IPS-NIHi7 (cell line): ENCODE measurements at regions not wholly inside any gene's neighbourhood (a gene's known extent, or its start where the extent isn't known, plus 50 kb on each side); places are given as distances from the start of the nearest gene placed in this dataset.
A peak's percentile ranks its signal among the peaks of the same experiment; 100 is the strongest.
"Not testable (repeated sequence)": the region's sequence is repeated elsewhere in the genome, so short reads cannot be mapped to it uniquely, and the experiment has no call there.

Source experiments
- DNase-seq: peaks from one replicate; pipeline ENCODE4 v3.0.0; 2012; ENCODE audit warnings: mixed read lengths; ENCODE audit errors: extremely low spot score

DNA sequence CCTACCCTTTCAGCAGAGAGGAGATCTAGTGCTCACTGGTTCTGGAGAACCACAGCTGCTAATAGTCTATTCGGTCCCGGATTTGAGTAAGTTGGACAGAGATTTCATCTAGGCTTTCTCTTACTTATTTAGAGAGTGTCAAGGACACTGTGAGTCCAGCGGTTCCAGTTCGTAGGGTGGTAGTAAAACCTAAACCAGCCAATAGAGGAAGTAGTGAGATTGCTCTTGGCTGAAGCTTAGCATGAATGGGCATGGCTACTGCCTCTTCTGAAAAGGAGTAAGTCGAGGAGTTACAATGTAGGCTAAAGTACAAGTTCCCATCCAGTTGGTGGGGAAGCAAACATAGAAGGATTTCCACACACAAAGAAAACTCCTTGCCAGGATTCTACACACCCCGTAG, 109.6 kb upstream of the MOCS2 start:
- no peak for DNase-seq

DNA sequence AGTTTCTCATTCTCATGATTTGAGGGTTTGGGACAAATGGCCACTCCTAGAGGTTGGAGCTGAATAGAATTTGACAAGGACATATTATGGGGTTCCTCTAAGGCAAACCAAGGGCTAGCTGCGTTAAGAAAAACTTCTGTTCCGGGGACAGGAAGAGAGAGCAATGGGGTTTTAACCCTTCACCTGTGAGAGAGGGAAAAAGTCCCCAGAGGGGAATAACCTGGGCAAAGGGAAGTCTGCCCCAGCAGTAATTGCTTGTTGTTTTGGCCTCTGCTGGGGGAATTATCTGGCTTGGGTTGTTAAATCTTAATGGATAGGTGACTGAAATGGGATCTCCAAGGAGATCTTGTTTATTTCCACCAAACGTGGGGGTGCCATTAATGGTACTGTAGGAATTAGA, 110.1 kb upstream of the MOCS2 start:
- no peak for DNase-seq

DNA sequence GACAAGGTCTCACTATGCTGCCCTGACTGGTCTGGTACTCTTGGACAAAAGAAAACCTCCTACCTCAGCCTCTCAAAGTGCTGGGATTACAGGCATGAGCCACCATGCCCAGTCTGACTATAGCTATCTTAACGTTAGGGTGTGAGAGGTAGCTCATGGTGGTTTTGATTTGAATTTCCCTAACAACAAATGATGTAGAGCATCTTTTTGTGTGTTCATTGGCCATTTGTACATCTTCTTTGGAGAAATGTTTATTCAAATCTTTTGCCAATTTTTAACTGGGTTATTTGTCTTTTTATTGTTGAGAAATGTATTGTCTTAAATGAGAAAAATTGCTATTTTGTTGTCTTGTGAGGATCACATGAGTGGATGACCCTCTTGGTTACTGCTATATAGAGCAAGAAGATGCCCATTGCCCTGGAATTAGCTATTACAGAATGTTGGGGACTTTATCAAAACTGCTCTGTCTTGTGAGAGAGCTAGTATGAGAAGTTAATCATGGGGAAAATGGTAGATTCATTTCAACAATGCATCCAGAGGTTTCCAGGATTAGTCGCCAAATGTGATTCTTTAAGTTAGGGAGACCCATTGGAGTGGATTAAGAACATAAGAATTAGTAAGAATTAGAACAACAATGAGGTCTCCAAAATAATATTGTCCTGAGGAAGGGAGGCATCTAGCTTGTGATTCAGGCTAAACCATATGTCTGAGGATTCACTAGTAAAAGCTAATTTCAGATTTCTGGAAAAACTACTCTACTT, 124.3 kb upstream of the MOCS2 start:
- no peak for DNase-seq

DNA sequence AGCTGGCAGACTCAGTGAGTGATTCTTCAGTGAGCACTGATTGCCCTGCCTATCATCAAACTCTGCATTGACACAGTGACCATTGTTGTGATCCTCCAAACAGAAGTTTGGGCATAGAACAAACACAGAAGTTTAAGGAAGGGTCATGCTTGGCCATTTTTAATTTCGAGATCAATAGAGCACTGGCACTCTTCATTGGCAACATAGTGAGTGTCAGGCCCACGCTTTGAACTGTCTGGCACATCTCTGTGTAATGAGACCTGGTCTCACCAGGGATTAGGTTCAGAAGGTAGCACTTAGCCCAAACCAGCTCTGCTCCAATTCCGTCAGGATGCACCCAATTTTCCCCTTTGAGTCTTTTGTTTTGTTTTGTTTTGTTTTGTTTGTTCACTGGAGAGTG, 127.1 kb upstream of the MOCS2 start:
- DNase-seq = no peak

DNA sequence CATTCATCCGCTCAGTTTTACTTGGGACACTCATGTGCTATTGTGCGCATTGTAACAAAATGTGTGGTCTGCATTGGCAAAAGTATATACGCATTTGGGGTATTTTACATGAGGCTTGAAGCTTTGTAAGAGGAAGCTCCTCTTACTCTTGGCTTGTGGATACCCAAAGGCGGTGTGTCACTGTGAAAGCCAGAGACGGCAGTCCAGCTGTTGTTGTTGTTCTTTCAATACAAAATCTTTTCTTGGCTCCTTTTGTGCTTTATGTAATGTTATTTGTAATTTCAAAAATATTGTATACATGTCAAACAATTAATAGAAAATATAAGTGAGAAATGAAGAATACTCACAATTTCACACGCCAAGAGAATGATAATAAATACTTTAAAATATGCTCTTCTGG, 128.3 kb upstream of the MOCS2 start:
- no peak for DNase-seq

DNA sequence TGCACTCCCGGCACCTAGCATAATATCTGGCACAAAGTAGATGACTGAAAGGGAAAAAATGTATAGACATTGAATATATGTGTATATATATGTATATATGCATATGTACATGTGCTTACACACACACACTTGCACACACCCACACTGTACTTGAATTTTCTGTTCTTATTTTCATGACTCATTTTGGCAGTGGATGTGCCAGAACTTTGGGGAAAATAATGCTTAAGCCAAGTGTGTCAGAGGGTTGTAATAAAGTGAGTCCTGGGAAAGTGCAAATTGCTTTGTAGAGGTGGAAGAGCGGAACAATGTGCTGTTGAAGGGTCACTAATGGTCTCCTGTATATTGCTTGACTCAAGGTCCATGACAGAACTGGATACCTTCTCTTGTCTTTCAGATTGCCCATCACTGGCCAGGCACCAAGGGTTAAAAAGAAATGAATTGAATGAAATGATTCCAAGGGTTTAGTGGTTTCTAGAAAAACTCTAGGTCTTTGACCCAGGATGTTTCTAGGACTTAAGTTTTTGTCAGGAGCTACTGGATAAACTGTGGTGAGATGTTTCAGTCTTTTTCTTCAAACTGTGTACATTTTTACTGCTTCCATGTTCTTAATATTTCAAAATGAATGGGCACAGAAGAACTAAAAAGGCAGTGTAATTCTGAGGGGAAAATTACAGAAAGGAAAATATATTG, 129.9 kb upstream of the MOCS2 start:
- DNase-seq = no peak

DNA sequence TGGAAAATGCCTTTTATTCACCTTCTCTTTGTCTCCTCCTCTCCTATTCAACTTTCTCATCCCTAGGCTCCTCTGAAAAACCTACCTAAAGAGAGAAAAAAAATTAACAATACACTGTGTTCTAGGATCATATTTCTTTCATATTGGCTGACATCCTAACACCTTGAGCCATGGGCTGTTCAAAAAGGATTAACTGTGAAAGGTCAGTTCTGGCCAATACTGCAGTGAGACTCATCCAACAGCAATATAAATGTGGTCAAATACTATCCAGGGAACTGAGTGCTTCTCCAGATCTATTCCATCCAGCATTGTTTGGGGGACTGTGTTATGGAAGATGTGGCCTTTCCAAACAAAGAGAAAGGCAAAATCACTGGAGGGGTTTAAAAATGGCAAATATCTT, 131.1 kb upstream of the MOCS2 start:
- DNase-seq = no peak

DNA sequence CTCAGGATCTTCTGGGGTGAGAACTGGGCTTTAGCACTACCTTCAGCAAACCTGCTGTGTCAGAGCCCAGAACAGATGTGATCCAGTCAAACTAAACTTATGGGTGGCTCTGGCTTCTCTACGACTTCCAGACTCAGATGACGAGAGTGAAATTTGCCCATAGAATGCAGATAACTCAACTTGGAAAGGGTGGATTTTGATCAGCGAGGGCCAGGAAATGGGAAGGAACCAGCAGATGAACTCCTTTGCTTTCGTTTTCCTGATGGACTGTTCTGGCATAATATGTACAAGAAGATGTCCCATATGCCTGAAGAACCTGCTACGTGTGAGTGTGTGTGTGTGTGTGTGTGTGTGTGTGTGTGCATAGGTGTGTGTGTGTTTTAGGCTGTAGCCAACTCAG, 132.0 kb upstream of the MOCS2 start:
- DNase-seq = no peak

DNA sequence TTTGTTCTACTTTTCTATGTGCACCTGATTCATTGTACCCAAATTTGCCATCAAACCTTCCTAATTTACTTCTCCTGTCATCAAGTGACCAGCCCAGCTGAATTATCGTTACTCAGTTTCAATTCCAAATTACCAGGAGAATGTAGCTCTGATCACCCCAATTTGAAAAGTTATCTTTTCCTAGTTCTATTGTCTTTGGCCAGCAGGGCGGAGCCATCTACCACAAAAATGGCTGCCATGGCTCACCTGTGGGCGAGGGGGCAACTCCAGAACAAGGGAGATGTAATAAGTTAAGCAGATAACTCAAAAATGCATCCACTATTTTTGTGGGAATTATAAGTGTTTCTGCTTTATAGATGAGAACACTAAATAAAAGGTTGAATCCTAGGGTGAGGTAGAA, 133.8 kb upstream of the MOCS2 start:
- no peak for DNase-seq

DNA sequence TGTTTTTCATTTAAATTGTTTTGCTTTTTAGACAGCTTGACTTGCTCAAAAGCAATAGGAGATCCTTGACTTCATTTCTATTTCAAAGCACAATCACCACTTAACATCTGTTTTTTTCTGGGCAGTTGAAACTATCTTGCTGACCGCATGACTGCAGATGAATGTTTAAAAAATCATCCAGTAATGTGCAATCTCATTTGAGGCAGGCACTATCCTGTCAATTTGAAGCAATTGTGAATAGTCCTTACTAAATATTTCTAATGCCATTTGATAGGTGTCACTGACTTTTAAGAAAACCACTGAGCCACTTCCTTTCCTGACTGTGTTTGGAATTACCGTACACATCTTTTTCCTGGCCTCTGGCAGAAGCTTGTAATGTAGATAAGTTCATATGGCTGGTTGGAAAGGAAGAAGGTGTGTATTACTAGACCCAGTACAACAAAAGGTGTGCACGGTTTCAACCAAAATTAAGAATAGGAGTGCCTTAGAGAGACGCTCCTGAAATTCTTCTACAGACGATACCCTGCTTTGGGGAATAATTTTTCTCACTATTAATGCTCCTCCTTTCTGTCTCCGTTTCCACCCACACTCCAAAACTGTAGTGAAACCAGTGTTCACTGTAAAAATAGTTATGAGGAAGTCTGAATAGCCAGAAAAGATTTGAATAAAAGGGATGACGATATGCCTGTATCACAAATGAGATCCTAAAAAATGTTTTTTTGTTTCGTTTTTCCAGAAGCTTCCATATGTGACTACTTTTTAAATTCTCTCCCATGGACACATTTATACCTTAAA, 136.7 kb upstream of the MOCS2 start:
- DNase-seq = no peak

DNA sequence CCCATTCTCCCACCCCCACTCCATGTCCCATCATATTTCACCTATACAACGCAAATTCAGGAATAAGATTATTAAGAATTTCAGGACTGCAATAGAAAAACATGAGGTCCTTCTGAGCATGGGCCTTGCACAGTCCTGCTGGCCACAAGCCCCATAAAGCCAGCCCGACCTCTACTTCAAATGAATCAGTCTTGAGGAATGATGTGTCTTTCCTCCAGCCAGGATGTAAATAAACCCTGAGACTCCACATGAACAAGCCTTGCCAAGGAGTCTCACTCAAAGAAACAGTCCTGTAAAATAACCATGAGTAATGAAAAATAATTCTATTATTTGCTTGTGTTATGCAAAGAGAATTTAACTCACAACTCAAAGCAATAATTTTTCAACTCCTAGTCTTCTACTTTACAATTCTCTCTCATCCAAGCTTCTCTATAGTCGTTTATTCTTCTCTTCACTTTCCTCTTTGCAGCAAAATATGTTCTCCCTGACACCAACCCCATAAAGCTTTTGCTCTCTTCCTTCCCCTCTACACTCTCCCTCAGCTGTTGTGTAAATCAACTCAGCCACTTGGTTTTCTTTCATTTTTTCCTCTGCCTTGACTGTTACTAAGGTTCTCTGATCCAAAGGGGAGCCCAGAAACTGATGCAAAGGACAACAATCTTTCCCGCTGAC, 140.1 kb upstream of the MOCS2 start:
- no peak for DNase-seq

DNA sequence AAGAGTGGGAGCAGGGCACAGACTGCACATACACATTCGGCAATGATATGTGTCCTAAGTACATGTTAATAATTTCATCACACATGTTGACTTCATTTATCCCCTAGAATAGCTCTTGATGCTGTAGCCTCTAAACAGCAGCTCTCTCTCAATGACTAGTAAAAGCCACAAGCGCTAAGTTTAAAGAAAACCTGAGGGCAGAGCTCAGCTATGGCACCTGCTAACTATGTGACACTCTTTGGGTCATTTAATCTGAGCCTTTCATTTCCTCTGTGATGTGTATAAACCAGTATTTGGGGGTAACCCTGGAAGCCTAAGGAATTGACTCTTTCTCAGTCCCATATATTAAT, 140.6 kb upstream of the MOCS2 start:
- DNase-seq = no peak

DNA sequence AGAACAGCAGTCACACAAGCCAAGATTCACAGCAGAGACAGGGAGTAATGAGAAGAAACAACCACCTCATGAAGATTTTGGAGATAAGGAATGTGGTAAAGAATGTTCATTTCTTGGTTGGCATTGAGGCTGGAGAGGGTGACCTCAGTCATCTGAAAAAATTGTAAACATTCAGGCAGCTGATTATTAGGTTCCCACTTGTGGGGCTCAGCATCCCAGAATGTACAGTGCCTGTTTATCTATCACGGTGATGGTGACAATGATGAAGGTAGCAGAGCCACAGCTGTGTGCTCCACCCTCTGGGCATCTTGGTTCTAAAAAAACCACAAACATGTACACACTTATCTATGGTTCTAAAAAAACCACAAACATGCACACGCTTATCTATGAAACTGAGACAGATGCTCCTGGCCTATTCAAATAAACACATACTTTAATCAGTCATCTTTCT, 143.9 kb upstream of the MOCS2 start:
- no peak for DNase-seq

DNA sequence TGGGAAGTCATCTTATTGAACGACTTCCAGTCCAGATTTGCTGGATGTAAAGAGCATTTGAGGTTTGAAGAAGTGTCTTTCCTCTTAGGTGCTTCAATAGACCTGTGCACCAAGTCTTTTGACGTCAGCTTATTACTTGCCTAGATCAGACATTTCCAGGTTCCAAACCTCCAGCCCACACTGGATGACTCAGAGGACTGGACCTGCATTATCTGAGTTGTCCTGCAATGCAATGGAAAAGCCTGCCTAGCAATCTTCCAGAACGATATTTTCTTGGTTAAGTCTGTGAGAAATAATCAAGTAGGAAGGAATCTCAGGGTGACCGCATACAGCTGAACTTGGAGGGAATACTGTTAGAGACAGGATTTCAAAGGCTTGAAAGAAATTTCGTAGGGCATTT, 147.2 kb upstream of the MOCS2 start:
- no peak for DNase-seq

DNA sequence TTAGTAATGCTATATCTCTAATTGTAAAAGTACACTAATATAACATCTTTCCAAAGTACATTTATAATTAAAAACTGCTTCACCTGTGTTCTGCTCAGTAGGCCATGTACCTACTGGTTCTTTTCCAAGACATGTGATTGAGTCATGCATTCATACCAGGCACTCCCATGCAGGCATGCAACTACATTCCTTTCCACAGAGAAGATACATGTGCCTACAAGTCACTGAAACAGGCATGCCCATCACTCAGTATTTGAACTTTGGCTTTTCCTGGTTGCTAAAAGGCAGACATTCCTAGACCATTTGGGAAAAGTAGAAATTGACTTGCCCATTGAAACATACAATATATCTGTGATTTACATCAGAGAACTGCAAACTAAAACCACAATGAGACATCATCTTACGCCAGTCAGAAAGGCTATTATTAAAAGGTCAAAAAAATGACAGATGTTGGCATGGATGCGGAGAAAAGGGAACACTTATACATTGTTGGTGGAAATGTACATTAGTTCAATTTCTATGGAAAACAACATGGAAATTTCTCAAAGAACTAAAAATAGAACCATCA, 148.3 kb upstream of the MOCS2 start:
- no peak for DNase-seq

DNA sequence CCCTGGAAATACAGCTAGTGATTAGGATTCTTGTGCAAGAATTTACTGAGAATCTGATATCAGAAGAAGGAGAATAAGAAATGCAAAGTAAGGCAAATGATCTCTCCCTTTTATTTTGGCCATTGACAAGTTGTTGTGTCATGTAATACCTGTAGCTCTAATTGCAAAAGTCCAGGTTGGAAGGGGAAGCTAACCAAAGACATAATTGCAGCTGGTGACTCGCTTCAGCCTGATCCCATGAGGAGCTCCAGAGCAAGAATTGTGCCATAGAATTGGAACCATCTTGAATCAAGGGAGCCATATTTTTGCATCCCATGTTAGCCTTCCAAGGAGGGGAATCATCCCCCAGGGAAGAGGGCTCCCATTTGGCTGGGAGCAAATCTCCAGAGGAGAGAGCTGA, 149.6 kb upstream of the MOCS2 start:
- DNase-seq = no peak

DNA sequence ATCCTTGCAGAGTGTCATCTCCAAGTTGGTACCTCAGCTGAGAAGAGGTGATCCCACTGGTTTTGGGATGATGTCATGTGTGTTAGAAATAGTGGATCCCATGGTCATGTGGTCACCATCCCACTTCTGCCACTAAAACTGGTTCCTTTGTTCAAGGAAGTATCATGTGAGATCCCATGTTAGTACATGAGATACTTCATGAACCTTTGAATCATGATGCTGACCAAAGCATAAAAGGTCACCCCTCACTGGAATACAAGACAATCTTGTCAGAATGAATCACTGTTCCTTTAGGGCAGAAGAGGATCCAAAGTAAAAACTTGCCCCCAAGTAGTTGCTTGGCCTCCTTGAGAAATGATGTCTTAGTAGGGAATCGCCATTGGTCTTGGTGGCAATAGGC, 150.9 kb upstream of the MOCS2 start:
- no peak for DNase-seq

DNA sequence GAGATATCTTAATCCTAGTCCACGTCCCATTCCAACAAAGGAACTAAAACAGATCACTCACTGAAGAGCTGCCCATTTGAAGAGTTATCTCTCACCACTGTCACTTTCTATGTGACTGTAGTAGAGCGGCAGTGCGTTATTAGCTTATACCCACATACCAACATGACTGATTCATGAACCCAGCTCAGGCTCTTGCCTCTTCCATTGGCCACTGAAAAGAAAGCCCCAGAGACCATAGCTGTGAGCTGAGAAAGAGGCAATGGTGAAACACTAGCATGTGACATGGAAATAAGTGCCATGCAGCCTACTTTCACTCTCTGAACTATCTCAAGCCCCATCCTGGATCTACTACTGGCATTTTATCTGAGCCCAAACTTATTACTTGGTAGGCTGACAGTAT, 151.7 kb upstream of the MOCS2 start:
- no peak for DNase-seq

DNA sequence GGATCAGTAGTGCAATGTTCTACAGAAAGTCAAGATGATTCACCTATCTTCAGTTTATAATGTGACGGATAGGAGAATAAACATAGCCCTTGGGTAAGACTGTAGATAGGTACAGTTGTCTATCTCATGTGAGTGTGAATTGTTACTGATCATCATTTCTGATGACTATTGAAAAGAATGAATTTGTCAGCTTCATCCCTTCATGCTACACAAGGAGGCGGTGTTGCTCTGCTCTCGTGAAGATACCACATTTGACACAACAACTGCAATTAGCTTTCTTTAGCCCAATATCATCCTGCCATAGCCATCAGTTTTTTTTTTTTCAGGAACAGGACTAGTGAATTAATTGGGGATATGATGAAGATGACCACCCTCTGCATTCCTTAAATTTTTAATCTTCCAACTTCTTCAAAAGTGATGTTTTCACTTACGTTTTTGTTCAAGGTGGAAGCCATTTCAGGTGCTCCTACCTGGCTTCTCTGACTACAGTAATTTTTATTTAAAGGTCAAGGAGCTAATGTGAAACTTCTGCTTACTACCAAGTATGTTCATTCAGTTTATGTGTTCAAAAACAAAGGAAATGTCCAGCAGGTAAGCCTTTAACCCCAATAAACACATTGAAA, 152.9 kb upstream of the MOCS2 start:
- peak; percentile 56 for DNase-seq

DNA sequence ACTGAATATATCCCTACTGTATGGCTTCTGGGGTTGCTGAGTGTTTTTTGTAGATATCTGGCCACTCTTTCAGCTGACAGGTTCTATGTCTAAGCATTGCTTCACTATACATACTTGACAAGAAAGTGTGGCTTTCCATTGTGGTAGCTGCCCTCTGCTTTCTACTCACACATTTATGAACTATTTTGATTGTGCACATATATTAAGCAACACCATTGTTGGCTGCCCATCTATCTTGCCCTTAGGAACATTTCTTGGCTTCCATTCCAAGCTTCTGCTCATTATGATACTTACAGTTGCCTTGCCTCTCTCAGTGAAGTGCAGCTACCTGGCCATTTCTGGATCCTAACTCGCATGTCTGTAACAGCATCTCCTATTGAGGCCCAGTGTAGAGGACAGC, 153.6 kb upstream of the MOCS2 start:
- DNase-seq = no peak

DNA sequence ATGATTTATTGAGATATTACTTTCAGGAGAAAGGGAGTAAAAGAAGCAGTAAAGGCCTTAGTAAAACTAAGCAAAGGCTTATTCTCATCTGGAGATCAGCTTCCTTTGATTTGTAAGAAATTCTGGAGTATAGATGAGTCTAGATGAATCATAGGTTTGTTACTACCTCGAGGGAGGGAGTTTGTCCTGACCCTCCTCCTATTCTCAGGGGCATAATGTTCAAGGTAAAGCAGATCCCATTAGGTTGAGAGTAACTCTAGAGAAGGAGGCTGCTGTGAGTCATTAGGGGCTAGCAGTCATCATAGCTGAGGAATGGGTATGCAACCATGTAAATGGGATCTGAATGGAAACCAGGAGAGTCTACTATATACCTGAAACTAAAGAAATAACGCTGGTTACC, 155.5 kb upstream of the MOCS2 start:
- DNase-seq = no peak

DNA sequence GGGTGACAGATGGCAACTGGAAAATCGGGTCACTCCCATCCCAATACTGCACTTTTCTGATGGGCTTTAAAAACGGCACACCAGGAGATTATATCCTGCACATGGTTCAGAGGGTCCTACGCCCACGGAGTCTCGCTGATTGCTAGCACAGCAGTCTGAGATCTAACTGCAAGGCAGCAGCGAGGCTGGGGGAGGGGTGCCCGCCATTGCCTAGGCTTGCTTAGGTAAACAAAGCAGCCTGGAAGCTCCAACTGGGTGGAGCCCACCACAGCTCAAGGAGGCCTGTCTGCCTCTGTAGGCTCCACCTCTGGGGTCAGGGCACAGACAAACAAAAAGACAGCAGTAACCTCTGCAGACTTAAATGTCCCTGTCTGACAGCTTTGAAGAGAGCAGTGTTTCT, 158.7 kb upstream of the MOCS2 start:
- not testable (repeated sequence) for DNase-seq
